NCI-H1105 (cell line): ENCODE measurements at regions not wholly inside any gene's neighbourhood (a gene's known extent, or its start where the extent isn't known, plus 50 kb on each side); places are given as distances from the start of the nearest gene placed in this dataset.
"Not testable (repeated sequence)": the region's sequence is repeated elsewhere in the genome, so short reads cannot be mapped to it uniquely, and the experiment has no call there.

ENCODE experiments used
- DNase-seq: peaks from one replicate; lab custom pipeline; 2025; lab: John Stamatoyannopoulos, UW

DNA sequence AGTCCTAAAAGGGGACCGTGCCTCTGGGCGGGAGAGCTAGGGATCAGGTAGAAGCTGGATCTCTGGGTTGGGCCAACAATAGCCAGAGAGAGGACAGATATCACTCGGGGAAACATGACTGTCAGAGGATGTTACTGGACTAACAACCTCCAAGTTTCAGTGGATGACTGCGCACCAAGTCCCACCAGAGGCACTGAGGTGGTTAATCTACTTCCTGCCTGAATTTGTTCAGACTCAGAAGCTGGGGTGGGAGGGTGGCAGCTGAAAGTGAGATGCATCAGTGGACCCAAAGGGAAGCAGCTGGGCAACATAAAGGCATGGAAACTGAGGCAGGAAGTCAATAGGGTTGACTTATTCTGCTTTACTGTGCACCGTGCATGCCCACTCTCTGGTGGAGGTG lies 130.1 kb upstream of the SLC44A1 start:
- DNase-seq: no peak

- no peak for DNase-seq
Measured at GRCh38 chr9:105114964-105115728, 129.3 kb upstream of the SLC44A1 start.

DNA sequence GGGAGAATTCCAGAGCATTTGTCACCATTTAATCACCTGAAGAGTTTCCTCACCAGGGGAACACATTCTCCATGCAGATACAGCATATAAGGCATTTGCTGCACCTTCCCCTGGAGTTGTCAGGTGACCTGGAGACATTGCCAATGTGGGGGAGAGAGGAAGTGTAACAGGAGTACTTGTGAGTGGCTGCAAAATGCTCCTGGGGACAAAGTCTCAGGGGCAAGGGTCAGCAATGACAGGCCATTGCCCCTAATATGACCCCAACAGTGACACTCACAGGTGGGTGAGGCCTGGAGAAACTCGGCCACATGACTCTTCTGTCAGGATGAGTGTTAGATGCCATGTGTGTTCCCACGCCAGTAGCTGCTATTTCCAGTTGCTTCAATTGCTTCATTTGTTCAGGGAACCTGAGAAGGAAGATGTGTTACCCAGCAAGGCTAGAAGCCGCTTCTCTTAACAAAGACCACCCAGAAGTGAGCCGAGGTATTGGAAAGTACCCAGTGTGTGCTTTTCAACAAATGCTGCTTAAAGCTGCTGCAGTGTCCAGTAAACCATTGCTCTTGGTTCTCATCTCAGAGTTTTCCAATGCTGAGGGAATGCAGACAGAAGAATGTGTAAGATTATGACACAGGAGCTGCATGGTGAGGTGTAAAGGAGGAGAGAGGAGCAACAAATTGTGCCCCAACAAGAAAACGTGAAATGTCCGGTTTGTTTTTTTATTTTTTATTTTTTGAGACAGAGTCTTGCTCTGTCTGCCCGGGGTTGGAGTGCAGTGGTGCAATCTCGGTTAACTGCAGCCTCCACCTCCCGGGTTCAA lies 128.2 kb upstream of the SLC44A1 start:
- DNase-seq: no peak

DNA sequence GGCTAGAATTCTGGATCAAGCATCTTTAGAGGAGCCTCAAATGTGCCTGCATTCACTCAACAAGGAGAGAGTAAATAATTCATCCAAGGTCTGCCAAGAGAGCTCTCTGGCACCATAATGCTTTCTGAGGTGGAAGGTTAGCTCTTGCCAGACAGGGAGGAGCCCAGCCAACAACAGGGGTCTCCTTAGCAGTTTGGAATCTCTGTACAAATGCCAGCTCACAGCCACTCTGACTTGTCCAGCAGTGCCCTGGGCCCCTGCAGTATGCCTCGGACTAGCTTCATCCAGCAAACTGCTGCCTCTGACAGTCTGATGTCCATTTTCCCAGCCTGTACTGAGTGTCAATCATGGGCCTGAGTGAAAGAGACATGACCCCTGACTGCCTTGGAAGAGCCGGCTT lies 127.2 kb upstream of the SLC44A1 start:
- no peak for DNase-seq

- DNase-seq: no peak
Measured at GRCh38 chr9:105118636-105119035, 125.8 kb upstream of the SLC44A1 start.

- DNase-seq: no peak
Measured at GRCh38 chr9:105119156-105119555, 125.3 kb upstream of the SLC44A1 start.

DNA sequence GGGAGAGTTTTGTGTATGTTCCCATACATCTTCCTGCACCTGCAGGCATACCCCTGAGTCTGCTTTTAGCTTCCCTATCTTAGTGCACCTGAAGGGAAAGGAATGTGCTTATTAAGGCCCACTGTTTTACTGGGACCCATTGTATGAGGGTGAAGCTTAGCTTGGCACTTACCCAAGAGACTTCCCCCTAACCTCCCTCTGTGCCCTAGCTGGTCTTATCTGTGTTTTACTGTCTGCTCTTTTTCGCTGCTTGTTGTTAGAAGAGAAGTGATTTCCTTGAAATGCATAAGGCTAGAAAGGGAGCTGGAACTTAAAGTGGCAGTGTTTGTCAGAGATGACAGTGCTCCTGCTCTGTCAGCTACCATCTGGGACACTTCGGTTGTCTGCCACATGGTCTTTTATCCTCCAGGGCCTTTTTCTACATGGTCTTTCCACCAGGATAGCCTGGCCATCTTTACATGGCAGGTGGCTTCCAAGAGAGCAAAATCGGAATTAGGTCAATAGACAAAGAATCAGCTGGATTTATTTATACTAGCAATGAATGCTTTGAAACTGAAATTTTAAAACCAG lies 122.5 kb upstream of the SLC44A1 start:
- no peak for DNase-seq

DNA sequence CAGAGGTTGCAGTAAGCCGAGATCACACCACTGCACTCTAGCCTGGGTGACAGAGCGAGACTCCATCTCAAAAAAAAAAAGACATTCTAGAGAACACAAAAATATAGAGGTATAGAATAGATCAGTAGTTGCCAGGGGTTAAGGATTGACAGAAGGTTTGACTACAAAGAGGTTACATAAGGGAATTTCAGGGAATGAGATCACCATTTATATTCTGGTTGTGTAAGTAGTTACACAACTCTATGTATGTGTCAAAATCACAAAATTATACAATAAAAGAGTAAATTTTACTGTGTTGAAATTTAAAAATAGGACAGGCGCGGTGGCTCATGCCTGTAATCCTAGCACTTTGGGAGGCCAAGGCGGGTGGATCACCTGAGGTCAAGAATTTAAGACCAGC lies 119.9 kb upstream of the SLC44A1 start:
- DNase-seq: not testable (repeated sequence)

DNA sequence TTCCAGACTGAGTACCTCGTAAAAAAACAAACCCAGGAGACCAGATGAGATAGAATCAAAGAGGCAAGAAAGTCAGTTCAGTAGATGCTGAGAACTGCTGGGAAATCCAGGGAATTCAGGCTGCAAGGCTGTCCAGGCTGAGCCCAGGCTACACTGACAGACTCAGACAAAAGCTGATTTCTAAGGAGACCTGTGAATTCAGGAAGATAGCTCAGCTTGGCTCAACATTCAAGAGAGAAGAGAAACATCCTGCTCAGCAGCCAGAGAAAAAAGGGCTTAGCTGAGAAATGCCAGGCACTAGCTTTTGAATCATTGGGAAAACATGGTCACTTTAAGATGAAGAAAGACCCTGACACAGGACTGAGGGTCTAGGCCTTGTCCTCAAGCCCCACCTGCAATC lies 118.2 kb upstream of the SLC44A1 start:
- no peak for DNase-seq

- DNase-seq: no peak
Measured at GRCh38 chr9:105127863-105128220, 116.6 kb upstream of the SLC44A1 start.

DNA sequence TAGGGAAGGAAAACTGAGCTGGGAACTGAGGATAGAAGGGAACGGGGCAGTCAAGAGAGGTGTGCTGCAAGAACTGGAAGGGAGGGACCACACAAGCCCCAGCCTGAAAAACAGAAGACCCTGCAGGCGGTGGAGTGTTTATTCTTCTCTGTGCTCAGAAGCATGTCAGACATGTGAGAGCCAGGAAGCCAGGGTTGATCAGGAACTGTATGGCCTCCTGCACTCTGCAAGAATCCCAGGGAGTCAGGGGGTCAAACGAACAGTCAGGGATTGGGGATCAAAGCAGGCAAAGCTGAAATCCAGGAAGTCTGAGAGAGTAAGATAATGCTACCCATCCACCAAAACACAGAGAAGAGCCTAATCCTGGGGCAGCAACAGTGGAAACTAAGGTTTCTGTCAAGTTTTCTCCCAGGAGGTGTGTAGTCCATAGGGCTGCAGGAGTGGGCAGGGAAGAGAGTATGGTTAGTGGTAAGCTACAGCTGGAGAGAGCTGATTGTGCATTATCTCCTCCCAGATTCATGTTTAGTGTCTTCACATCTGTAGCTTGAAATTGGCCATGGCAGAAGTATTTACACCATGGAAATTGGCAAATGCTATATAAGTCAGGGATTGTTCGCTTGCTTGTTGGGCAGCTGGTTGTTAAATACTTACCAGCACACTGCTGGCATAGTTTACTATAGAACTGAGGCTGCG lies 115.4 kb upstream of the SLC44A1 start:
- DNase-seq: no peak

DNA sequence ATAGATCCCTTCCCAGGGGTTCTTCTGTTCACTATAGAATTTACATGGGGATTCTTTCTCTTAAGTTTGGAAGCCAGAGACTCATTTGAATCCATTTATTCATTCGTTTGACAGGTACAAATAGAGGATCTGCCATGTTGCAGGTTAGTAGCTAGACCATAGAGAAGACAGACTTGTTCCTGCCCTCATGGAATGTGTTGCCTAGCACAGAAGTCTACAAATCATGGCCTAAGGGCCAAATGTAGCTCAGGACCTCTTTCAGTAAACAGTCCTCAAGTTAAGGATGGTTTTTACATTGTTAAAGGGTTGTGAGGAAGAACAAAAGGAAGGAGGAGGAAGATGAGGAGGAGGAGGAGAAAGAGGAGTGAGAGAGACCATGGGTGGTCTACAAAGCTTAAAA lies 114.7 kb upstream of the SLC44A1 start:
- DNase-seq: no peak

GRCh38 chr9:105131981-105132380 lies 112.5 kb upstream of the SLC44A1 start:
- no peak for DNase-seq

DNA sequence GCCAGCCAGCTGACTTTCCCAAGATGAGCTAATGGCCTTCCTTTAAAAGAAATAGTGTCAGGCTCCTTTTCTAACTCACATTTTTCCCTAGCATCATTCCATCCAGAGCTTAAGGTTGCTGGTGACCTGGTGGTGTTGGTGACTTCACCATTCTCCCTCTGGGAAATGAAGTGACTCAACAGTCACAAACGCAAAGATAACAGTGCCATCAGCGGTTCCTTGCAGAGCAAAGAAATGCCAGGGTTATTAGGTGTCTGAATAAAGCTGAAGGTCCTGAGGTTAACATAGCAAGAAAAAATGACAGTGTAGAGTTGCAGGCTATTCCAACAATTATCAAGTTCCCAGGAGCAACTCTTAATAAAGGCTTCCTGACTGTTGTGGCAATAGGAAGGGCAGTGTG lies 111.8 kb upstream of the SLC44A1 start:
- no peak for DNase-seq

GRCh38 chr9:105138306-105138801 lies 106.1 kb upstream of the SLC44A1 start:
- DNase-seq: no peak

DNA sequence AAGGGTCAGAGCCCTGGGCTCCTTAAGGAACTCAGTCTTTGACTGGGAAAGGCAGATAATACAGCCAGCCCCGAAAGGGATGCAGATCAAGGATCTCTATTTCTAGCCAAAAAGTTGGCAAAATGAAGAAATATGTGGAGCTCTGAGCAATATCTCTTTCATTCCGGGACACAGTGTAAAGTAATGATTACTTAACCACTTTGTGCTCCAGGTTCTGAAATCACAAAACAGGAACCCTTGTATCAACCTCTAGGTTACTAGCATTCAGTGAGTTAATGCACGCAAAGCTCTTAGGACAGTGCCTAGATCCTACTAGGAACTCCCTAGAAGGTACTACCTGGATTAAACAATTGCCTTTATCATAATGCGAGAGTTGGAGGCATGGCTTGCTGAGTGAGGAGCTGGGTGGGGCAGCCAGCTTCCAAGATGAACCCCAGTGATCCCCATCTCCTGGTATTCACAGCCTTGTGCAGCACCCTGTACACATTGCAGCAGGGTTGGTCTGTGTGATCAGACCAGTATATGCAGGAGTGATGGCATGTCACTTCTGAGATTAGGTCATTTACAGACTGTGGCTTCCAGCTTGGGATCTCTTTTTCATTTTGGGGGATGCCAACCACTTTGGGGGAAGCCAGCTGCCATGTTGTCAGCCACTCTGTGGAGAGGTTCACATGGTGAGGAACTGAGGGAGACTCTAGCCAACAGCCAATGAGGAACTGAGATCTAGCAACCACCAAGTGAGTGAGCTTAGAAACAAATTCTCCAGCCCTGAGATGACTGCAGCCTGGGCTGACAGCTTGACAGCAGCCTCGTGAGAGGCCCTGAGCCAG lies 103.1 kb upstream of the SLC44A1 start:
- no peak for DNase-seq

DNA sequence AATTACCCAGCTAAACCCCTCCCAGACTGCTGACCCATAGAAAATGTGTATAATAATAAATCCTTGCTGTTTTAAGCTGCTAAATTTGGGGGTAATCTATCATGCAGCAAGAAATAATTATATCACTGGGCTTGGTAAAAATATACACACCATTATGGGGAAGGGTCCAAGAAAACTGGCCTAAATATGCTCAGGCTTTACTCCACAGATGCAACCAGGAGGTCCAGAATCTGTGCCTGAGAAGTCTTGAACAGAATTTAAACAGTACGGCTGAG lies 102.5 kb upstream of the SLC44A1 start:
- DNase-seq: no peak

DNA sequence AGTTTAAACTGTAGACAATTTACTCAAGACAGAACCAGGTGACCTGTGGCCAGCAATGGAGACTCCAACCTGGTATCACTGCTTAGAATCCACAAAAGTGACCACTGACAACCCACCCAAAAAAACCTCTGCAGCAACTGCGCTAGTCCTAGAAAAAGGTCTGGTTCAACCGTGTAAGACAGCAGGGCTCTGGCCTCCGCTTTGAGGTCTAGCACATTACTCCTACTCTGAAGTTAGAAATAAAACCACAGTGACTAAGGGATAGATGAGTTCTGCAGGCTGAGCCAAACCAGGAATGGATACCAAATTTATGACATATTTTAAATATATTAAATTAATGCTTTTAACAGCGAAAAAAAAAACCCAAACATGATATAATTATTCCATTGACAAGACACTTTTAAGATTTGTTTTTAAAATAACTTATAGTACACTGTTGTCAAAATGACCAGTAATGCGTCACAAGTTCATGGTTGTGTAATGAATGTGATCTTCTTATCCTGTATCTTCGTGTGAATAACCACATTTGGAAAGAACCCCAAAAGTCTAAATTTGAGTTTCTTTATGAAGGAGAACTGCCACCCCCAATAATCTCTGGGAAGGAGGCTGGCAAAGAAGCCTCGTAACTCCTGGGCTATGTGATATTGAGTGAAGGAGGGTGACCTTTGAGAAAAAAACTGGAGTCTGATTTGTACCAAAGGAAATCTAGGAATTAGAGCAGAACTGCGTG lies 101.9 kb upstream of the SLC44A1 start:
- DNase-seq: no peak

GRCh38 chr9:105143136-105143430 lies 101.4 kb upstream of the SLC44A1 start:
- no peak for DNase-seq

- no peak for DNase-seq
Measured at GRCh38 chr9:105144076-105144475, 100.4 kb upstream of the SLC44A1 start.

DNA sequence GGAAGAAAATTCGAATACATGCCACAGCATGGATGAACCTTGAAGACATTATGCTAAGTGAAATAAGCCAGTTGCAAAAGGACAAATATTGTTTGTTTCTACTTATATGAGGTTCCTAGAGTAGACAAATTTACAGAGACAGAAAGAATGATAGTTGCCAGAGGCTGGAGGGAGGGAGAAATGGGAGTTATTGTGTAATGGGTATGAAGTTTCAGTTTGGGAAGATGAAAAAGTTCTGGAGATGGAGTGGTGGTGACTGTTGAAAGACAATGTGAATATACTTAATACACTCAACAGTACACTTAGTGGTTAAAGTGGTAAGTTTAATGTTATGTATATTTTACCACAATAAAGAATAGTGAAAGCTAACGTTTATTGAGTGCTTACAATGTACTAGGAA lies 99.6 kb upstream of the SLC44A1 start:
- no peak for DNase-seq
